Sigmoid colon (tissue), 6 donors: ENCODE measurements at regions not wholly inside any gene's neighbourhood (a gene's known extent, or its start where the extent isn't known, plus 50 kb on each side); places are given as distances from the start of the nearest gene placed in this dataset.

Experiments
- DNase-seq: peaks from one replicate; pipeline ENCODE4 v3.0.0-alpha.2; 2019
- H3K27ac ChIP-seq, 4 donors: fragments of 200-600 bp; sonication (generic); one replicate each; pipeline ENCODE4 v1.5.1; 2016 to 2019; ENCODE audit warnings: mild to moderate bottlenecking in 1 of 4
- H3K27me3 ChIP-seq, 3 donors: fragments of 200-600 bp; sonication (generic); one replicate each; pipeline ENCODE4 v1.5.1; 2019; ENCODE audit warnings: mild to moderate bottlenecking in 1 of 3
- H3K36me3 ChIP-seq, 4 donors: fragments of 200-600 bp; sonication (generic); one replicate each; pipeline ENCODE4 v1.5.1; 2016 to 2019
- H3K4me1 ChIP-seq, 4 donors: fragments of 200-600 bp; sonication (generic); one replicate each; pipeline ENCODE4 v1.5.1; 2017 to 2019
- H3K4me3 ChIP-seq, 4 donors: fragments of 200-600 bp; sonication (generic); one replicate each; pipeline ENCODE4 v1.5.1; 2017 to 2019; ENCODE audit warnings: mild to moderate bottlenecking in 2 of 4, moderate library complexity in 1 of 4
- H3K9me3 ChIP-seq, 4 donors: fragments of 200-600 bp in 3 of 4; sonication (generic) in 3 of 4; one replicate each; pipeline versions ENCODE4 v1.5.1 to v1.6.1; 2013 to 2019
- CTCF ChIP-seq, 4 experiments: fragments of 450-650 bp in 3 of 4; fragments of 200-600 bp in 1 of 4; IDR thresholded peaks; one replicate each; pipeline ENCODE4 v1.5.1; 2016 to 2019; ENCODE audit warnings: antibody characterized with exemption in 4 of 4, mild to moderate bottlenecking in 3 of 4, moderate library complexity in 2 of 4
- EP300 ChIP-seq, 4 donors: sonication (generic); formaldehyde crosslinking; IDR thresholded peaks; one replicate each; pipeline ENCODE4 v1.6.1; 2017; ENCODE audit warnings: antibody characterized with exemption in 4 of 4
- POLR2A ChIP-seq, 2 donors: fragments of 450-650 bp; IDR thresholded peaks; one replicate each; pipeline ENCODE4 v1.6.1; 2016; ENCODE audit warnings: antibody characterized with exemption in 2 of 2, mild to moderate bottlenecking in 2 of 2, moderate library complexity in 2 of 2
- POLR2AphosphoS5 ChIP-seq, 4 donors: sonication (generic); formaldehyde crosslinking; IDR thresholded peaks; one replicate each; pipeline ENCODE4 v1.6.1; 2017; ENCODE audit warnings: antibody characterized with exemption in 4 of 4
- WGBS, 2 donors: extraction: QIAGEN DNeasy Blood & Tissue Kit; methylation state at CpG; one replicate each; pipeline ENCODE4 v1.1.7; 2013; 5-methylcytosine and 5-hydroxymethylcytosine counted together
- intact Hi-C: fragments of 100-400 bp; cut with DNase I; formaldehyde crosslinking; loops from one replicate; pipeline ENCODE4 v1.15.1; 2023
- donor health status: healthy with polysubstance abuse.
- donor health status: healthy.

GRCh38 chr4:82261084-82261483, 112.7 kb downstream of the HNRNPD start:
- Histone ChIP-seq H3K36me3 (no peaks in the 10 kb centered on the region), H3K27me3 (no peaks in the 10 kb centered on the region), H3K9me3 (no peaks in the 10 kb centered on the region), H3K27ac (no peak overlapping the region), H3K4me1 (no peaks in the 10 kb centered on the region), H3K4me3 (no peak overlapping the region)
- WGBS, 2 donors = 69 to 82% methylated on average over 2 of the region's 2 CpGs
- DNase-seq = no peak
- TF ChIP-seq POLR2A (IDR thresholded peaks at IDR 0.05) (no peak), CTCF (IDR thresholded peaks at IDR 0.05) (no peak), EP300 (IDR thresholded peaks at IDR 0.05) (no peak), POLR2AphosphoS5 (IDR thresholded peaks at IDR 0.05) (no peak)
- intact Hi-C loops = no loop called here

GRCh38 chr4:82260632-82261031, 113.2 kb downstream of the HNRNPD start:
- Histone ChIP-seq H3K4me3 (no peak overlapping the region), H3K27ac (no peak overlapping the region), H3K36me3 (no peaks in the 10 kb centered on the region), H3K9me3 (no peaks in the 10 kb centered on the region), H3K4me1 (no peaks in the 10 kb centered on the region), H3K27me3 (no peaks in the 10 kb centered on the region)
- no peak for DNase-seq
- intact Hi-C loops = no loop called here
- TF ChIP-seq POLR2AphosphoS5 (IDR thresholded peaks at IDR 0.05) = no peak
- TF ChIP-seq CTCF (IDR thresholded peaks at IDR 0.05) = no peak
- TF ChIP-seq EP300 (IDR thresholded peaks at IDR 0.05) = no peak
- no peak for TF ChIP-seq POLR2A (IDR thresholded peaks at IDR 0.05)

- H3K27me3 ChIP-seq = no peaks in the 10 kb centered on the region
- no peak for DNase-seq
- no peaks in the 10 kb centered on the region for H3K4me1 ChIP-seq
- intact Hi-C loops = no loop called here
- no peaks in the 10 kb centered on the region for H3K36me3 ChIP-seq
- H3K27ac ChIP-seq = no peak overlapping the region
- 67 to 94% methylated on average over 2 of the region's 2 CpGs for WGBS, 2 donors
- no peaks in the 10 kb centered on the region for H3K9me3 ChIP-seq
- no peak overlapping the region for H3K4me3 ChIP-seq
- TF ChIP-seq EP300 (IDR thresholded peaks at IDR 0.05) (no peak), CTCF (IDR thresholded peaks at IDR 0.05) (no peak), POLR2A (IDR thresholded peaks at IDR 0.05) (no peak), POLR2AphosphoS5 (IDR thresholded peaks at IDR 0.05) (no peak)
Observed at GRCh38 chr4:82256718-82257117, 117.1 kb downstream of the HNRNPD start.

GRCh38 chr4:82255657-82256056, 118.1 kb downstream of the HNRNPD start:
- Histone ChIP-seq H3K27ac (no peak overlapping the region), H3K4me3 (no peak overlapping the region), H3K9me3 (no peaks in the 10 kb centered on the region), H3K27me3 (no peaks in the 10 kb centered on the region), H3K36me3 (no peaks in the 10 kb centered on the region), H3K4me1 (no peaks in the 10 kb centered on the region)
- TF ChIP-seq POLR2A (IDR thresholded peaks at IDR 0.05) (no peak), CTCF (IDR thresholded peaks at IDR 0.05) (no peak), EP300 (IDR thresholded peaks at IDR 0.05) (no peak), POLR2AphosphoS5 (IDR thresholded peaks at IDR 0.05) (no peak)
- 76 to 88% methylated on average over 1 of the region's 1 CpG for WGBS, 2 donors
- DNase-seq = no peak
- intact Hi-C loops = no loop called here

GRCh38 chr4:82248903-82249632, 124.7 kb downstream of the HNRNPD start:
- no peak overlapping the region for H3K27ac ChIP-seq
- H3K36me3 ChIP-seq = no peaks in the 10 kb centered on the region
- TF ChIP-seq CTCF (IDR thresholded peaks at IDR 0.05) (no peak), POLR2AphosphoS5 (IDR thresholded peaks at IDR 0.05) (no peak), POLR2A (IDR thresholded peaks at IDR 0.05) (no peak), EP300 (IDR thresholded peaks at IDR 0.05) (no peak)
- H3K4me1 ChIP-seq = no peaks in the 10 kb centered on the region
- no peak for DNase-seq
- intact Hi-C loops = no loop called here
- H3K9me3 ChIP-seq = no peaks in the 10 kb centered on the region
- H3K27me3 ChIP-seq = no peaks in the 10 kb centered on the region
- no peak overlapping the region for H3K4me3 ChIP-seq
- WGBS, 2 donors = 43 to 68% methylated on average over 4 of the region's 4 CpGs
